ENCODE measurements at regions not wholly inside any gene's neighbourhood (a gene's known extent, or its start where the extent isn't known, plus 50 kb on each side); places are given as distances from the start of the nearest gene placed in this dataset.

GRCh38 chr20:50442512-50442911 lies 67.7 kb upstream of the PTPN1 start:
- TF ChIP-seq TOX (CRISPR knock-in tag; IDR thresholded peaks at IDR 0.05; ENCODE audit: borderline replicate concordance) (no peak), OSR1 (CRISPR knock-in tag; IDR thresholded peaks at IDR 0.05) (no peak), ARNTL (CRISPR knock-in tag; IDR thresholded peaks at IDR 0.05; ENCODE audit: borderline replicate concordance, low read depth) (no peak)
- no peak for ATAC-seq

- TF ChIP-seq ZFP30 (CRISPR knock-in tag; IDR thresholded peaks at IDR 0.05) (no peak), ARNTL (CRISPR knock-in tag; IDR thresholded peaks at IDR 0.05; ENCODE audit: borderline replicate concordance, low read depth) (no peak), ISL1 (CRISPR knock-in tag; IDR thresholded peaks at IDR 0.05) (no peak), ESRRG (CRISPR knock-in tag; IDR thresholded peaks at IDR 0.05) (no peak), ZFP3 (CRISPR knock-in tag; IDR thresholded peaks at IDR 0.05) (no peak), ZC3H10 (CRISPR knock-in tag; IDR thresholded peaks at IDR 0.05) (no peak), TOX (CRISPR knock-in tag; IDR thresholded peaks at IDR 0.05; ENCODE audit: borderline replicate concordance) (no peak), ZNF8 (CRISPR knock-in tag; IDR thresholded peaks at IDR 0.05) (no peak), CSDC2 (CRISPR knock-in tag; IDR thresholded peaks at IDR 0.05) (no peak), TCF4 (CRISPR knock-in tag; IDR thresholded peaks at IDR 0.05; ENCODE audit: borderline replicate concordance) (no peak), SNAI2 (CRISPR knock-in tag; IDR thresholded peaks at IDR 0.05) (no peak)
- ATAC-seq: no peak
Observed at GRCh38 chr20:50445354-50446151, 64.6 kb upstream of the PTPN1 start.

GRCh38 chr20:50446351-50447101 lies 63.7 kb upstream of the PTPN1 start:
- TF ChIP-seq, protein P1, sequence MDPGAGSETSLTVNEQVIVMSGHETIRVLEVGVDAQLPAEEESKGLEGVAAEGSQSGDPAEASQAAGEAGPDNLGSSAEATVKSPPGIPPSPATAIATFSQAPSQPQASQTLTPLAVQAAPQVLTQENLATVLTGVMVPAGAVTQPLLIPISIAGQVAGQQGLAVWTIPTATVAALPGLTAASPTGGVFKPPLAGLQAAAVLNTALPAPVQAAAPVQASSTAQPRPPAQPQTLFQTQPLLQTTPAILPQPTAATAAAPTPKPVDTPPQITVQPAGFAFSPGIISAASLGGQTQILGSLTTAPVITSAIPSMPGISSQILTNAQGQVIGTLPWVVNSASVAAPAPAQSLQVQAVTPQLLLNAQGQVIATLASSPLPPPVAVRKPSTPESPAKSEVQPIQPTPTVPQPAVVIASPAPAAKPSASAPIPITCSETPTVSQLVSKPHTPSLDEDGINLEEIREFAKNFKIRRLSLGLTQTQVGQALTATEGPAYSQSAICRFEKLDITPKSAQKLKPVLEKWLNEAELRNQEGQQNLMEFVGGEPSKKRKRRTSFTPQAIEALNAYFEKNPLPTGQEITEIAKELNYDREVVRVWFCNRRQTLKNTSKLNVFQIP (CRISPR knock-in tag; IDR thresholded peaks at IDR 0.05; ENCODE audit: borderline replicate concordance, low read depth): no peak
- TF ChIP-seq ARNTL (CRISPR knock-in tag; IDR thresholded peaks at IDR 0.05; ENCODE audit: borderline replicate concordance, low read depth): no peak
- no peak for TF ChIP-seq ISL1 (CRISPR knock-in tag; IDR thresholded peaks at IDR 0.05)
- TF ChIP-seq TOX (CRISPR knock-in tag; IDR thresholded peaks at IDR 0.05; ENCODE audit: borderline replicate concordance): no peak
- TF ChIP-seq GLIS3 (CRISPR knock-in tag; IDR thresholded peaks at IDR 0.05): no peak
- no peak for TF ChIP-seq BACH2 (CRISPR knock-in tag; IDR thresholded peaks at IDR 0.05; ENCODE audit: borderline replicate concordance)
- no peak for ATAC-seq

DNA sequence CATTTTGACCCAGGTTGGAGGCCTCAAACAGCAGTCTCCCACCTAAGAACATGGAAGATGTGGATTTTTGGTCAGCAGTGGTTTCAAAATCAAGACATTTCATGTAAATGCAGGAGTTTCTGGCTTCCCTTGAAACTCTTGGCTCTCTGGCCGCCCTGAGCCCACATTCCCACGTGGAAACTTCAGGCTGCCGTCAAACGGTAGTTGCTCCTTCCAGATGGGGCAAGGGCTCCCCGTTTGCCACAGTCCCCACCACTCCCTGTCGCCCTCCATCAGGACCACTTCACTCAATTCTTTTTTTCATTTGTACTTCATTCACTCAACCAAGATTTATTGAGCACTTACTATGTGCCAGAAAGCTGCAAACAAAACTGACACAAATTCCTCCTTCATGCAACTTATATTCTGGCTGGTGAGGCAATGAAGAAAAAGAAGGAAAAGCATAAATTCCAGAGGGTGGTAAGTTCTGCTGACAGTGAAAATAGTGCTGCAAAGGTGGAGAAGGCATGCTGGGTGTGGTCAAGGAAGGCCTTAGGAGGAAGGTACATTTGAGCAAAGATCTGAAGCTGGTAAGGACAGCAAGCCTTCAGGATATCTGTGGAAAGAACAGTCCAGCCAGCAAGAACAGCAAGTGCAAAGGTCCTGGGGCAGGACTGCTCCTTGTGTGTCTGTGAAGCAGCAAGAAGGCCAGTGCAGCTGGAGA lies 62.9 kb upstream of the PTPN1 start:
- no peak for ATAC-seq
- TF ChIP-seq PATZ1 (CRISPR knock-in tag; IDR thresholded peaks at IDR 0.05; ENCODE audit: borderline replicate concordance) (no peak), OSR1 (CRISPR knock-in tag; IDR thresholded peaks at IDR 0.05) (no peak), RARB (CRISPR knock-in tag; IDR thresholded peaks at IDR 0.05) (no peak), TSHZ2 (CRISPR knock-in tag; IDR thresholded peaks at IDR 0.05) (no peak), CSDC2 (CRISPR knock-in tag; IDR thresholded peaks at IDR 0.05) (no peak), ZNF8 (CRISPR knock-in tag; IDR thresholded peaks at IDR 0.05) (no peak), ESRRG (CRISPR knock-in tag; IDR thresholded peaks at IDR 0.05) (no peak), CSRNP3 (CRISPR knock-in tag; IDR thresholded peaks at IDR 0.05) (no peak), TOX (CRISPR knock-in tag; IDR thresholded peaks at IDR 0.05; ENCODE audit: borderline replicate concordance) (no peak), ZFP3 (CRISPR knock-in tag; IDR thresholded peaks at IDR 0.05) (no peak), ZNF70 (CRISPR knock-in tag; IDR thresholded peaks at IDR 0.05) (no peak), ISL1 (CRISPR knock-in tag; IDR thresholded peaks at IDR 0.05) (no peak), TCF4 (CRISPR knock-in tag; IDR thresholded peaks at IDR 0.05; ENCODE audit: borderline replicate concordance) (no peak)

All from SK-N-SH treated with all-trans-retinoic acid at 6 μM for 48 hours (cell line).